Stimulated activated CD4-positive, alpha-beta T cell treated with anti-CD3 and anti-CD28 coated beads, Interleukin-15, amount 100 ng/mL, for 24 hours (primary cell): ENCODE measurements at regions not wholly inside any gene's neighbourhood (a gene's known extent, or its start where the extent isn't known, plus 50 kb on each side); places are given as distances from the start of the nearest gene placed in this dataset.

ENCODE experiments used
- DNase-seq: peaks from one replicate; pipeline ENCODE4 v3.0.0-alpha.2; 2020

- no peak for DNase-seq
Observed at GRCh38 chr20:24256307-24256706, 213.1 kb upstream of the SYNDIG1 start.

GRCh38 chr20:24254480-24254879 lies 214.9 kb upstream of the SYNDIG1 start:
- no peak for DNase-seq

GRCh38 chr20:24253321-24253720 lies 216.1 kb upstream of the SYNDIG1 start:
- no peak for DNase-seq

GRCh38 chr20:24245094-24245493 lies 224.3 kb upstream of the SYNDIG1 start:
- DNase-seq = no peak

- DNase-seq = no peak
Observed at GRCh38 chr20:24242763-24243162, 226.7 kb upstream of the SYNDIG1 start.

GRCh38 chr20:24241466-24241865 lies 228.0 kb upstream of the SYNDIG1 start:
- DNase-seq = no peak

- DNase-seq = no peak
Observed at GRCh38 chr20:24236963-24237362, 232.5 kb upstream of the SYNDIG1 start.

GRCh38 chr20:24236201-24236600 lies 233.2 kb upstream of the SYNDIG1 start:
- no peak for DNase-seq

- no peak for DNase-seq
Observed at GRCh38 chr20:24235296-24236175, 233.9 kb upstream of the SYNDIG1 start.

- DNase-seq = no peak
Observed at GRCh38 chr20:24227600-24227999, 239.0 kb upstream of the GGTLC1 start.

- DNase-seq = no peak
Observed at GRCh38 chr20:24212494-24212893, 223.9 kb upstream of the GGTLC1 start.

- no peak for DNase-seq
Observed at GRCh38 chr20:24211972-24212371, 223.4 kb upstream of the GGTLC1 start.

GRCh38 chr20:24210356-24210755 lies 221.8 kb upstream of the GGTLC1 start:
- DNase-seq = no peak

GRCh38 chr20:24208652-24209051 lies 220.1 kb upstream of the GGTLC1 start:
- DNase-seq = no peak

GRCh38 chr20:24207803-24208300 lies 219.3 kb upstream of the GGTLC1 start:
- DNase-seq = no peak

GRCh38 chr20:24206995-24207394 lies 218.4 kb upstream of the GGTLC1 start:
- no peak for DNase-seq

GRCh38 chr20:24203526-24204183 lies 215.1 kb upstream of the GGTLC1 start:
- DNase-seq = no peak

- DNase-seq = no peak
Observed at GRCh38 chr20:24199501-24199900, 210.9 kb upstream of the GGTLC1 start.

- no peak for DNase-seq
Observed at GRCh38 chr20:24194143-24194542, 205.6 kb upstream of the GGTLC1 start.

- no peak for DNase-seq
Observed at GRCh38 chr20:24190905-24191304, 202.3 kb upstream of the GGTLC1 start.

- DNase-seq = no peak
Observed at GRCh38 chr20:24185791-24186190, 197.2 kb upstream of the GGTLC1 start.

GRCh38 chr20:24181151-24181550 lies 192.6 kb upstream of the GGTLC1 start:
- DNase-seq = no peak

- DNase-seq = no peak
Observed at GRCh38 chr20:24169256-24169655, 180.7 kb upstream of the GGTLC1 start.

GRCh38 chr20:24166412-24166811 lies 177.8 kb upstream of the GGTLC1 start:
- DNase-seq = no peak

GRCh38 chr20:24166123-24166381 lies 177.5 kb upstream of the GGTLC1 start:
- no peak for DNase-seq
